BLaER1 (cell line): ENCODE measurements at regions not wholly inside any gene's neighbourhood (a gene's known extent, or its start where the extent isn't known, plus 50 kb on each side); places are given as distances from the start of the nearest gene placed in this dataset.

Experiments used
- H3K27ac ChIP-seq: shearing (Covaris generic); formaldehyde crosslinking; 2 replicates; pipeline ENCODE4 v1.8.1; 2022
- H3K27me3 ChIP-seq: shearing (Covaris generic); formaldehyde crosslinking; 2 replicates; pipeline ENCODE4 v1.8.1; 2022
- H3K36me3 ChIP-seq: shearing (Covaris generic); formaldehyde crosslinking; 2 replicates; pipeline ENCODE4 v1.8.1; 2022
- H3K4me1 ChIP-seq: shearing (Covaris generic); formaldehyde crosslinking; 2 replicates; pipeline ENCODE4 v1.8.1; 2022
- H3K4me2 ChIP-seq: shearing (Covaris generic); formaldehyde crosslinking; 2 replicates; pipeline ENCODE4 v1.8.1; 2022
- H3K4me3 ChIP-seq: shearing (Covaris generic); formaldehyde crosslinking; 2 replicates; pipeline ENCODE4 v1.8.1; 2022
- H3K9ac ChIP-seq: shearing (Covaris generic); formaldehyde crosslinking; 2 replicates; pipeline ENCODE4 v1.8.1; 2022
- H3K9me3 ChIP-seq: shearing (Covaris generic); formaldehyde crosslinking; 2 replicates; pipeline ENCODE4 v1.8.1; 2022
- H4K20me1 ChIP-seq: shearing (Covaris generic); formaldehyde crosslinking; 2 replicates; pipeline ENCODE4 v1.8.1; 2022
- Cebpa-rat ChIP-seq: shearing (Covaris generic); IDR thresholded peaks from 2 replicates; pipeline ENCODE4 v1.8.1; 2022

GRCh38 chr1:81149649-81150325 is 650.9 kb upstream of the ADGRL2 start:
- H3K36me3 ChIP-seq: no peaks in the 10 kb centered on the region

GRCh38 chr1:81144240-81144825 is 656.4 kb upstream of the ADGRL2 start:
- Histone ChIP-seq H3K4me2 (no peak overlapping the region), H3K27me3 (no peaks in the 10 kb centered on the region), H4K20me1 (no peaks in the 10 kb centered on the region), H3K4me3 (no peak overlapping the region), H3K27ac (no peak overlapping the region), H3K4me1 (no peaks in the 10 kb centered on the region), H3K36me3 (no peaks in the 10 kb centered on the region), H3K9ac (no peak overlapping the region), H3K9me3 (no peaks in the 10 kb centered on the region)
- no peak for TF ChIP-seq Cebpa-rat

More at GRCh38 chr1:81149649-81150325, 650.9 kb upstream of the ADGRL2 start:
- Histone ChIP-seq H3K27me3 (no peaks in the 10 kb centered on the region), H3K9ac (no peak overlapping the region), H3K27ac (no peak overlapping the region), H3K4me2 (no peak overlapping the region), H4K20me1 (no peaks in the 10 kb centered on the region), H3K9me3 (no peaks in the 10 kb centered on the region), H3K4me3 (no peak overlapping the region), H3K4me1 (no peaks in the 10 kb centered on the region)
- TF ChIP-seq Cebpa-rat: no peak

DNA sequence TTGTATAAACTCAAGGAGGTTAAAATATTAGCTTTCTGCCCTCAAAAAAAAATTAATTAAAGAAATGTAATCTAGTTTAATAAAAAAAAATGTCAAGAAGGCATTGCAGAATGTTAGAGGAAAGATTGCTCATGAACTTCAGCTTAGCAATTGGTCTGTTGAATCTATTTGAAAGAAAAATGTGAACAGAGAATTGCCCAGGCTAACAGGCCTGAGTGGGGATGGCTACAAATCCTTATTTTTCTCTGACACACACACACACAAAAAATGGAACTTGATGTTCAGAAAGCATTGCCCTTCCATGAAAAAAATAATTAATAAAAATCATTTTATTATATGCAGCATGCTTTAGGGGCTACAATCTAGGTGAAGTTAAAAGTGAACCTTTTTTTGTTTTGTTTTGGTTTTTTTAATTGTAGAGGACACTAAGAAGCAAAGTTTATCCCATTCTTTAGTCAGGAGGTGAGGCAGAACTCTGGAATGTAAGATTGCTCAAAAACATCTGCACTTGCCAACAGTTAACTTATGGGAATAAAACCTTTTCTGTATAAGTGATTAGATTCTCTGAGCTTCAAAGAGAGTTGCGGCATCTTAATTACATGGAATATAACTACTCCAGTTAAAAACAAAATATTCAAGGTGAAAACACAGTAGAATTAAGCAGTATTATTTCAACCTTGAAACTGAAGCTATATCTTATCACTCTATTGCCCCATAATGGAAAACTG is 658.5 kb upstream of the ADGRL2 start:
- TF ChIP-seq Cebpa-rat: no peak
- Histone ChIP-seq H4K20me1 (no peaks in the 10 kb centered on the region), H3K36me3 (no peaks in the 10 kb centered on the region), H3K4me2 (no peak overlapping the region), H3K27me3 (no peaks in the 10 kb centered on the region), H3K4me3 (no peak overlapping the region), H3K9ac (no peak overlapping the region), H3K4me1 (no peaks in the 10 kb centered on the region), H3K9me3 (no peaks in the 10 kb centered on the region), H3K27ac (no peak overlapping the region)

DNA sequence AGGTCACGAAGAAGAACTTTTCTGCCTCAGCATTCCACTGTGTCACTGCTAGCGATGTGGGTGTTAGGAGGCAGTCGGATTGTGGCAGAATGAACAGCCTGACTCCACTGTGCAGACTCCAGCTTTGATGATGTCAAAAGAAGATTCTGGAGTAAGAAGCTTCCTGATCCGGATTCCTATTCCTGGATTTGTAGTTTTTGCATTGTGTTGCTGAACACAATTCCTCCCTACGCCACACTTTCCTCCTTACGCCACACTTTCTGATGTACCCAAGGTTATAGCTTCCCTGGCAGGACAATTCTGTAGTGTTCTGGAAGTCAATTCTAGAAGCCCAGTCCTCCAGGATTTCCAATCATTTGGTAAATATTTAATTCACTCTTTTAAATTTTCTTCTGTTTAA is 665.2 kb upstream of the ADGRL2 start:
- no peak overlapping the region for H3K4me3 ChIP-seq
- no peaks in the 10 kb centered on the region for H3K36me3 ChIP-seq
- no peak overlapping the region for H3K4me2 ChIP-seq
- no peaks in the 10 kb centered on the region for H3K9me3 ChIP-seq
- no peaks in the 10 kb centered on the region for H3K27me3 ChIP-seq
- TF ChIP-seq Cebpa-rat: no peak
- no peaks in the 10 kb centered on the region for H4K20me1 ChIP-seq
- H3K27ac ChIP-seq: no peak overlapping the region
- H3K4me1 ChIP-seq: no peaks in the 10 kb centered on the region
- no peak overlapping the region for H3K9ac ChIP-seq

DNA sequence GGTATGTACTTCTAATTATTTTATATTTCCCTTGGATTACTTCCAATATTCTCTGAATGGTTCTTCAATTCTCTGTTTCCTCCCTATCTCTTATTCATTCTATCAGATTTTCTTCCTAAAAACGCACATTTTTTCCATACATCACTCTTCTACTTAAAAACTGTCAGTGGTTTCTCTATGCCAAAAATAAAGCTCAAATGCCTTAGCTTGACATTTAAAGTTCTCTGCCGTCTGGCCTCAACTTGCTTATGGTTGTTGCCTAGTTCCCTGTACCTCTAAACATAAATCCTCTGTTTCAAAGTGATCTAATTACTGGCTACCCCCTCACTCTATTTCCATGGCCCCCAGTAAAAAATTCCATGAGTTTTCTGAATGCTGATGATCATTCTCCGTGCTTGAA is 671.0 kb upstream of the ADGRL2 start:
- Histone ChIP-seq H3K4me2 (no peak overlapping the region), H3K27ac (no peak overlapping the region), H3K4me1 (no peaks in the 10 kb centered on the region), H4K20me1 (no peaks in the 10 kb centered on the region), H3K4me3 (no peak overlapping the region), H3K27me3 (no peaks in the 10 kb centered on the region), H3K36me3 (no peaks in the 10 kb centered on the region), H3K9ac (no peak overlapping the region), H3K9me3 (no peaks in the 10 kb centered on the region)
- no peak for TF ChIP-seq Cebpa-rat

GRCh38 chr1:81129366-81129765 is 671.4 kb upstream of the ADGRL2 start:
- no peaks in the 10 kb centered on the region for H3K4me1 ChIP-seq
- H3K4me2 ChIP-seq: no peak overlapping the region
- no peak for TF ChIP-seq Cebpa-rat
- no peak overlapping the region for H3K9ac ChIP-seq
- H3K9me3 ChIP-seq: no peaks in the 10 kb centered on the region
- no peaks in the 10 kb centered on the region for H3K27me3 ChIP-seq
- H3K4me3 ChIP-seq: no peak overlapping the region
- no peaks in the 10 kb centered on the region for H3K36me3 ChIP-seq
- H3K27ac ChIP-seq: no peak overlapping the region
- no peaks in the 10 kb centered on the region for H4K20me1 ChIP-seq

DNA sequence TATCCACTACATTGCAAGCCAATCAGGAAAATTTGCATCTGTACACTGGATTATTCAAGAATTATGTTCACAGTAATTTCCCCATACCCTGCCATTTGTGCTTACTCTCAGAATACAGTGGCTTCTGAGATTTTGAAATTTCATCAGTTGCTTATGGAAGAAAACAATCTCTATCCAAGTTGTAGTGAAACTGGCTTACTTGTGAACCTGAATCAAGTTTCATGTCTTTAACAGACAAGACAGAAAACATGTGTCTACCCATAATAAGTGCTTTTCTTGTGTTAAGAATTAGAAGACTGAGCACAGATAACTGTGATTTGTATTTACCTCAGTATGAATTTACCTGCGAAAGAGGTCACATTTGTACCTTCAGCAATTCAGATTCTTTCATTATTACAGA is 672.7 kb upstream of the ADGRL2 start:
- H3K36me3 ChIP-seq: no peaks in the 10 kb centered on the region
- H3K9ac ChIP-seq: no peak overlapping the region
- H3K4me1 ChIP-seq: no peaks in the 10 kb centered on the region
- H4K20me1 ChIP-seq: no peaks in the 10 kb centered on the region
- no peak overlapping the region for H3K4me2 ChIP-seq
- TF ChIP-seq Cebpa-rat: no peak
- no peaks in the 10 kb centered on the region for H3K9me3 ChIP-seq
- H3K4me3 ChIP-seq: no peak overlapping the region
- H3K27ac ChIP-seq: no peak overlapping the region
- H3K27me3 ChIP-seq: no peaks in the 10 kb centered on the region

- Histone ChIP-seq H3K9me3 (no peaks in the 10 kb centered on the region), H3K4me2 (no peak overlapping the region), H4K20me1 (no peaks in the 10 kb centered on the region), H3K27ac (no peak overlapping the region), H3K27me3 (no peaks in the 10 kb centered on the region), H3K4me1 (no peaks in the 10 kb centered on the region), H3K4me3 (no peak overlapping the region), H3K36me3 (no peaks in the 10 kb centered on the region), H3K9ac (no peak overlapping the region)
- no peak for TF ChIP-seq Cebpa-rat
Observed at GRCh38 chr1:81126989-81127581, 673.6 kb upstream of the ADGRL2 start.

DNA sequence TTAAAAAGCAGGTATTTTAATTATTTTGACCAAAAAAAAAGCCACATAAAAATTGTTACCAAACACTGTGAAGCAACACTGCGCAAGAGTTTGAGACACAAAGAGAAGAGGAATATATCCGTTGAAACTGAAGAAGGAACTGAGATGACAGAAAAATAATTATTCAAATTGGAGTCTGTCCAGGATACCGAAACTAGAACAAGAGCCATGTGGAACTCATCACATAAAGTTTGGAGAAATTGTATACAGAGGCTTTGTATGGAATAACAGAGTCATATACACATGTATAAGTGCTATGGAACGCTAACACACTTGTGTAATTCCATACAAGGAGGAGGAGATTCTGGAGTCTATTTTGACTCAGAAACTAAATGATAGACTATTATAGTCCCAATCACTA is 675.1 kb upstream of the ADGRL2 start:
- H3K27ac ChIP-seq: no peak overlapping the region
- H3K4me3 ChIP-seq: no peak overlapping the region
- H4K20me1 ChIP-seq: no peaks in the 10 kb centered on the region
- H3K9me3 ChIP-seq: no peaks in the 10 kb centered on the region
- no peaks in the 10 kb centered on the region for H3K27me3 ChIP-seq
- no peak overlapping the region for H3K9ac ChIP-seq
- TF ChIP-seq Cebpa-rat: no peak
- H3K36me3 ChIP-seq: no peaks in the 10 kb centered on the region
- no peak overlapping the region for H3K4me2 ChIP-seq
- H3K4me1 ChIP-seq: no peaks in the 10 kb centered on the region

GRCh38 chr1:81121306-81121705 is 679.4 kb upstream of the ADGRL2 start:
- no peak overlapping the region for H3K4me3 ChIP-seq
- TF ChIP-seq Cebpa-rat: no peak
- no peaks in the 10 kb centered on the region for H3K36me3 ChIP-seq
- H3K9ac ChIP-seq: no peak overlapping the region
- no peaks in the 10 kb centered on the region for H4K20me1 ChIP-seq
- no peak overlapping the region for H3K4me2 ChIP-seq
- no peaks in the 10 kb centered on the region for H3K4me1 ChIP-seq
- no peak overlapping the region for H3K27ac ChIP-seq
- no peaks in the 10 kb centered on the region for H3K27me3 ChIP-seq
- no peaks in the 10 kb centered on the region for H3K9me3 ChIP-seq
